ENCODE measurements at regions not wholly inside any gene's neighbourhood (a gene's known extent, or its start where the extent isn't known, plus 50 kb on each side); places are given as distances from the start of the nearest gene placed in this dataset.

DNA sequence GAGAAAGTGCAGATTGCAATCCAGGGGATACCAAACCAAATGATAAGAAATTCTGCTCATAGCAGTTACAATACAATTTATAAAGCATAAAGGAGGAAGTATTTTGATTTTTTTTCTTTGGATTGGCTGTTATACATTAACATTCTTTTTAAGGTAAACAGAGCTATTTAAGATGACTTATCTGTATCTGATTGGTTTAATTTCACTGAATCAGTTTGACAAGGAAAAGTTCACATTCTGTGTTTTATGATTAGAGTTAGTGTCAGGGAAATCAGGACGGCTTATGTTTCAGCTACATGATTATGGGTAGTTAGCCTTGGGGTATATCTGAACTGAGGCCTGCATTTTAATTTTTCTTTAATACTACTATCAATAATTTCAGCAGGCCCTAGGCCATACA lies 360.9 kb downstream of the ARL6IP6 start:
- TF ChIP-seq GABPA (IDR thresholded peaks at IDR 0.05 in 1 of 2, conservative IDR thresholded peaks at IDR 0.05 in 1 of 2): no peak
- no peak for TF ChIP-seq ATF3 (IDR thresholded peaks at IDR 0.05)
- TF ChIP-seq, protein P1, sequence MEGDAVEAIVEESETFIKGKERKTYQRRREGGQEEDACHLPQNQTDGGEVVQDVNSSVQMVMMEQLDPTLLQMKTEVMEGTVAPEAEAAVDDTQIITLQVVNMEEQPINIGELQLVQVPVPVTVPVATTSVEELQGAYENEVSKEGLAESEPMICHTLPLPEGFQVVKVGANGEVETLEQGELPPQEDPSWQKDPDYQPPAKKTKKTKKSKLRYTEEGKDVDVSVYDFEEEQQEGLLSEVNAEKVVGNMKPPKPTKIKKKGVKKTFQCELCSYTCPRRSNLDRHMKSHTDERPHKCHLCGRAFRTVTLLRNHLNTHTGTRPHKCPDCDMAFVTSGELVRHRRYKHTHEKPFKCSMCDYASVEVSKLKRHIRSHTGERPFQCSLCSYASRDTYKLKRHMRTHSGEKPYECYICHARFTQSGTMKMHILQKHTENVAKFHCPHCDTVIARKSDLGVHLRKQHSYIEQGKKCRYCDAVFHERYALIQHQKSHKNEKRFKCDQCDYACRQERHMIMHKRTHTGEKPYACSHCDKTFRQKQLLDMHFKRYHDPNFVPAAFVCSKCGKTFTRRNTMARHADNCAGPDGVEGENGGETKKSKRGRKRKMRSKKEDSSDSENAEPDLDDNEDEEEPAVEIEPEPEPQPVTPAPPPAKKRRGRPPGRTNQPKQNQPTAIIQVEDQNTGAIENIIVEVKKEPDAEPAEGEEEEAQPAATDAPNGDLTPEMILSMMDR (IDR thresholded peaks at IDR 0.05; ENCODE audit: low read depth, low read length, missing input control): no peak
- no peak for TF ChIP-seq EGR1 (IDR thresholded peaks at IDR 0.05; ENCODE audit: low read depth in 2 of 2)
- TF ChIP-seq, protein P2, sequence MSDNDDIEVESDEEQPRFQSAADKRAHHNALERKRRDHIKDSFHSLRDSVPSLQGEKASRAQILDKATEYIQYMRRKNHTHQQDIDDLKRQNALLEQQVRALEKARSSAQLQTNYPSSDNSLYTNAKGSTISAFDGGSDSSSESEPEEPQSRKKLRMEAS (IDR thresholded peaks at IDR 0.05): no peak
- TF ChIP-seq SP1 (IDR thresholded peaks at IDR 0.05): no peak
- TF ChIP-seq RAD21 (IDR thresholded peaks at IDR 0.05): no peak
- no peak for TF ChIP-seq REST (IDR thresholded peaks at IDR 0.05)

Measured in liver (tissue), 3 donors.